Neural crest cell (in vitro differentiated cells): ENCODE measurements at regions not wholly inside any gene's neighbourhood (a gene's known extent, or its start where the extent isn't known, plus 50 kb on each side); places are given as distances from the start of the nearest gene placed in this dataset.

ENCODE experiments used
- DNase-seq: peaks from one replicate; pipeline ENCODE4 v3.0.0; 2021; ENCODE audit warnings: low read depth, mixed read lengths, low spot score
- H3K27ac Mint-ChIP-seq: one replicate; pipeline ENCODE4 v1.8.0; 2021; ENCODE audit warnings: mild to moderate bottlenecking, mixed read lengths; ENCODE audit not compliant: unreplicated experiment
- H3K27me3 Mint-ChIP-seq: 2 replicates; pipeline ENCODE4 v1.8.0; 2021; ENCODE audit warnings: low read depth, mild to moderate bottlenecking, mixed read lengths
- H3K36me3 Mint-ChIP-seq: 2 replicates; pipeline ENCODE4 v1.8.0; 2021; ENCODE audit warnings: low read depth, mild to moderate bottlenecking, mixed read lengths
- H3K4me1 Mint-ChIP-seq: 2 replicates; pipeline ENCODE4 v1.8.0; 2021; ENCODE audit warnings: mixed read lengths
- H3K4me3 Mint-ChIP-seq: one replicate; pipeline ENCODE4 v1.8.0; 2021; ENCODE audit warnings: mild to moderate bottlenecking, mixed read lengths
- H3K9me3 Mint-ChIP-seq: 2 replicates; pipeline ENCODE4 v1.8.0; 2021; ENCODE audit warnings: mixed read lengths
- TF ChIP-seq, protein P1 (sequence below): fragments of 200-600 bp; sonication (generic); conservative IDR thresholded peaks from 2 replicates; pipeline ENCODE4 v1.5.0; 2021; ENCODE audit warnings: antibody characterized with exemption, mild to moderate bottlenecking

GRCh38 chr1:222970711-222971110, 155.9 kb downstream of the DISP1 start:
- H3K27ac Mint-ChIP-seq: peak overlapping the region; percentile 63
- H3K4me3 Mint-ChIP-seq: peak overlapping the region; percentile 55
- H3K36me3 Mint-ChIP-seq: no peaks in the 10 kb centered on the region
- no peak for DNase-seq
- H3K4me1 Mint-ChIP-seq: peaks cover 41% of the 10 kb centered on the region
- TF ChIP-seq, protein P1, sequence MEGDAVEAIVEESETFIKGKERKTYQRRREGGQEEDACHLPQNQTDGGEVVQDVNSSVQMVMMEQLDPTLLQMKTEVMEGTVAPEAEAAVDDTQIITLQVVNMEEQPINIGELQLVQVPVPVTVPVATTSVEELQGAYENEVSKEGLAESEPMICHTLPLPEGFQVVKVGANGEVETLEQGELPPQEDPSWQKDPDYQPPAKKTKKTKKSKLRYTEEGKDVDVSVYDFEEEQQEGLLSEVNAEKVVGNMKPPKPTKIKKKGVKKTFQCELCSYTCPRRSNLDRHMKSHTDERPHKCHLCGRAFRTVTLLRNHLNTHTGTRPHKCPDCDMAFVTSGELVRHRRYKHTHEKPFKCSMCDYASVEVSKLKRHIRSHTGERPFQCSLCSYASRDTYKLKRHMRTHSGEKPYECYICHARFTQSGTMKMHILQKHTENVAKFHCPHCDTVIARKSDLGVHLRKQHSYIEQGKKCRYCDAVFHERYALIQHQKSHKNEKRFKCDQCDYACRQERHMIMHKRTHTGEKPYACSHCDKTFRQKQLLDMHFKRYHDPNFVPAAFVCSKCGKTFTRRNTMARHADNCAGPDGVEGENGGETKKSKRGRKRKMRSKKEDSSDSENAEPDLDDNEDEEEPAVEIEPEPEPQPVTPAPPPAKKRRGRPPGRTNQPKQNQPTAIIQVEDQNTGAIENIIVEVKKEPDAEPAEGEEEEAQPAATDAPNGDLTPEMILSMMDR: no peak
- no peaks in the 10 kb centered on the region for H3K27me3 Mint-ChIP-seq
- H3K9me3 Mint-ChIP-seq: no peaks in the 10 kb centered on the region

DNA sequence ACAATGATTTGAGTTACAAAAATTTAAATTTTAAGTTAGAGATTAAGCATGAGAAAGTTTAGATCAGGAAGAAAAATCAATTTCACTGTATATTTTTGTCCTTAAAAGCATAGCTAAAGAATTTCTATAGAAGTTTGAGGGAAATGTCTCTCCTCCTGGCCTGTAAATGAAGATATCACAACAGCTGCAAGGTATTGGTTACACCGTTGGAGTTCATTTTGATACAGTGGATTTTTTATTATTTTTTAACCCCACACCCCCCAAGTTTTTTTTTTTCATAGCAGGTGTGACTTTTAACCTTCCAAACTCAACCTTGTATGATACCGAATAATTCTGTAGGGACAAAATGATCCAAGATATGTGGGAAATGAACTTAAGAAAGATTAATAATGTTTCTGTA, 156.3 kb downstream of the DISP1 start:
- H3K27me3 Mint-ChIP-seq: no peaks in the 10 kb centered on the region
- TF ChIP-seq, protein P1: no peak
- peak overlapping the region; percentile 63 for H3K27ac Mint-ChIP-seq
- H3K4me1 Mint-ChIP-seq: peaks cover 41% of the 10 kb centered on the region
- no peaks in the 10 kb centered on the region for H3K36me3 Mint-ChIP-seq
- peak overlapping the region; percentile 55 for H3K4me3 Mint-ChIP-seq
- DNase-seq: no peak
- no peaks in the 10 kb centered on the region for H3K9me3 Mint-ChIP-seq

DNA sequence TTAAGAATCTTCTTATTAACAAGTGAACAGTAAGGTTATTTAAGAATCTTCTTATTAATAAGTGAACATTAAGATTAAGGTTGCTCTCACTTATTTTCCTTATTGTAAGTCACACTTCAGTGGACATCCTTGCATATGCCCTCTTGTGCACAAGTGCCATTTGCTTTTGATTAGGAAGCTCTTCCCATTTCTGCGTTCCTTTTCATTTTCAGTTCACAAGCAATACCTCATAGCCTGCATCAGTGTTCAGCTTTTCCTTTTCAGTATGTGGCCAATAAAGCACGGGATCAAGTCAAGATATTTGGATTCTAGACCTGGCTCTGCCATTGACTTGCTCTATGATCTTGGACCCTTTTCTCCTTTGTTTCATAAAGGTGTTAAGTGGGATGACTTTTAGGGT, 158.7 kb downstream of the DISP1 start:
- Mint-ChIP-seq H3K27ac (no peak overlapping the region), H3K27me3 (no peaks in the 10 kb centered on the region), H3K4me1 (peaks cover 37% of the 10 kb centered on the region), H3K9me3 (no peaks in the 10 kb centered on the region), H3K4me3 (no peak overlapping the region), H3K36me3 (peaks cover 5% of the 10 kb centered on the region)
- TF ChIP-seq, protein P1: no peak
- DNase-seq: no peak

GRCh38 chr1:222974496-222974895, 159.7 kb downstream of the DISP1 start:
- no peak overlapping the region for H3K4me3 Mint-ChIP-seq
- H3K36me3 Mint-ChIP-seq: peaks cover 5% of the 10 kb centered on the region
- no peaks in the 10 kb centered on the region for H3K27me3 Mint-ChIP-seq
- no peak overlapping the region for H3K27ac Mint-ChIP-seq
- no peak for DNase-seq
- H3K9me3 Mint-ChIP-seq: no peaks in the 10 kb centered on the region
- H3K4me1 Mint-ChIP-seq: peaks cover 37% of the 10 kb centered on the region
- TF ChIP-seq, protein P1: no peak

DNA sequence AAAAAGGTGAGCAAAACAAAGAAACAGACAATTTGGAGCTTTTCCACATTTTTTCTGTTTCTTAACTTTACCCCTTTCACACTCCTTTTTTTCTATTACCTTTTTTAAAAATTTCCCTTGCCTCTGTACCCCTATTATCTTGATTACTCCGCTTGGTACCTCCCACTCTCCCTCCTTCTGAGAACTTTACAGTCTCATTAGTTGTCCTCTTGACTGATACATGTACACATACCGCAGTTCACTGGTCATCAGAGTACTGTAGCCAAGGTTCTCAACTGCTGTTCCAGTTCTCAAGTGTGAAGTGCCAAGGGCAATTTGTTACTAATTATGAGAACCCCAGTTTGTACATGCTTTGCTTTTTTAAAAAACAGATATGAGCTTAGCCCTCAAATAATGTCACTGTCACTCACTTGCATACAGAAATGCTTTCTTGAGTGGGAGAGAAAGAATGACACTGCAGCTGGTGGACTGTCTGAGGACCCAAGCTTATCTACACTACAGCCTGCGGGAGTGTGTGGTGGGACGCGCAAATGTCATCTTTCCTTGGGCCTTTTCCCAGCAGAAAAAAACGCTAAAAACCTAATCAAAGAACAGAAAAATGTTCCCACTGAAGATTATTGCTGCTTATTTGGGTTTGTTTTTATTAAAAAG, 160.8 kb downstream of the DISP1 start:
- DNase-seq: no peak
- peak overlapping the region; percentile 58 for H3K27ac Mint-ChIP-seq
- TF ChIP-seq, protein P1: no peak
- peaks cover 5% of the 10 kb centered on the region for H3K36me3 Mint-ChIP-seq
- H3K4me1 Mint-ChIP-seq: peaks cover 38% of the 10 kb centered on the region
- H3K4me3 Mint-ChIP-seq: no peak overlapping the region
- H3K9me3 Mint-ChIP-seq: no peaks in the 10 kb centered on the region
- no peaks in the 10 kb centered on the region for H3K27me3 Mint-ChIP-seq
